Tibial nerve (tissue), 4 donors: ENCODE measurements at regions not wholly inside any gene's neighbourhood (a gene's known extent, or its start where the extent isn't known, plus 50 kb on each side); places are given as distances from the start of the nearest gene placed in this dataset.

ENCODE experiments used
- DNase-seq, 2 donors: peaks; one replicate each; pipeline ENCODE4 v3.0.0-alpha.2; 2019; ENCODE audit warnings: low spot score in 2 of 2
- H3K27ac ChIP-seq, 4 donors: fragments of 200-600 bp; sonication (generic) in 3 of 4; one replicate each; pipeline ENCODE4 v1.5.1; 2017 to 2019; ENCODE audit warnings: mild to moderate bottlenecking in 1 of 4
- H3K27me3 ChIP-seq, 2 donors: fragments of 200-600 bp; sonication (generic) in 1 of 2; one replicate each; pipeline versions ENCODE4 v1.5.1 to v1.6.0; 2017 to 2019
- H3K36me3 ChIP-seq, 3 donors: fragments of 200-600 bp; sonication (generic); one replicate each; pipeline ENCODE4 v1.5.1; 2018 to 2019
- H3K4me1 ChIP-seq, 4 donors: fragments of 200-600 bp; sonication (generic) in 3 of 4; one replicate each; pipeline ENCODE4 v1.5.1; 2017 to 2019
- H3K4me3 ChIP-seq, 4 donors: fragments of 200-600 bp; sonication (generic) in 3 of 4; one replicate each; pipeline ENCODE4 v1.5.1; 2017 to 2019; ENCODE audit warnings: mild to moderate bottlenecking in 1 of 4, moderate library complexity in 1 of 4
- H3K9me3 ChIP-seq, 4 donors: fragments of 200-600 bp; sonication (generic) in 3 of 4; one replicate each; pipeline ENCODE4 v1.5.1; 2017 to 2019
- CTCF ChIP-seq, 5 experiments: fragments of 200-600 bp in 3 of 5; fragments of 450-650 bp in 2 of 5; sonication (generic) in 3 of 5; IDR thresholded peaks; one replicate each; pipeline ENCODE4 v1.5.1; 2016 to 2019; ENCODE audit warnings: antibody characterized with exemption in 5 of 5, mild to moderate bottlenecking in 3 of 5, moderate library complexity in 2 of 5
- EP300 ChIP-seq, 2 donors: sonication (generic); formaldehyde crosslinking; IDR thresholded peaks; one replicate each; pipeline ENCODE4 v1.6.1; 2017; ENCODE audit warnings: antibody characterized with exemption in 2 of 2, mild to moderate bottlenecking in 1 of 2
- POLR2A ChIP-seq, 2 donors: fragments of 450-650 bp; IDR thresholded peaks; one replicate each; pipeline ENCODE4 v1.6.1; 2017; ENCODE audit warnings: antibody characterized with exemption in 2 of 2, mild to moderate bottlenecking in 2 of 2, moderate library complexity in 2 of 2
- WGBS, 2 donors: methylation state at CpG; one replicate each; pipeline ENCODE4 v1.1.5; 2018; 5-methylcytosine and 5-hydroxymethylcytosine counted together

- Histone ChIP-seq H3K4me3 (no peak overlapping the region), H3K27me3 (no peaks in the 10 kb centered on the region), H3K9me3 (peaks cover 0 to 11% (median 3%) of the 10 kb centered on the region in 4 donors), H3K27ac (no peak overlapping the region), H3K4me1 (no peaks in the 10 kb centered on the region), H3K36me3 (no peaks in the 10 kb centered on the region)
- DNase-seq, result no peak
- TF ChIP-seq EP300 (IDR thresholded peaks at IDR 0.05), result no peak
- TF ChIP-seq CTCF (IDR thresholded peaks at IDR 0.05), result no peak
- no peak for TF ChIP-seq POLR2A (IDR thresholded peaks at IDR 0.05)
- 84 to 88% methylated on average over 4 of the region's 4 CpGs for WGBS, 2 donors
Measured at GRCh38 chr1:189971656-189972055, 506.0 kb downstream of the BRINP3 start.

- no peak for DNase-seq
- H3K27me3 ChIP-seq, result no peaks in the 10 kb centered on the region
- no peaks in the 10 kb centered on the region for H3K36me3 ChIP-seq
- H3K4me3 ChIP-seq, result no peak overlapping the region
- H3K4me1 ChIP-seq, result no peaks in the 10 kb centered on the region
- 79 to 86% methylated on average over 2 of the region's 2 CpGs for WGBS, 2 donors
- TF ChIP-seq POLR2A (IDR thresholded peaks at IDR 0.05), result no peak
- no peak for TF ChIP-seq CTCF (IDR thresholded peaks at IDR 0.05)
- TF ChIP-seq EP300 (IDR thresholded peaks at IDR 0.05), result no peak
- H3K27ac ChIP-seq, result no peak overlapping the region
- peaks cover 0 to 32% (median 5%) of the 10 kb centered on the region in 4 donors for H3K9me3 ChIP-seq
Measured at GRCh38 chr1:189977184-189977583, 500.5 kb downstream of the BRINP3 start.

GRCh38 chr1:189983166-189983890 lies 494.3 kb downstream of the BRINP3 start:
- H3K27ac ChIP-seq, result no peak overlapping the region
- peaks cover 0 to 7% (median 0%) of the 10 kb centered on the region in 4 donors for H3K9me3 ChIP-seq
- no peak overlapping the region for H3K4me3 ChIP-seq
- no peaks in the 10 kb centered on the region for H3K27me3 ChIP-seq
- 46 to 53% methylated on average over 3 of the region's 3 CpGs for WGBS, 2 donors
- no peak for TF ChIP-seq CTCF (IDR thresholded peaks at IDR 0.05)
- TF ChIP-seq POLR2A (IDR thresholded peaks at IDR 0.05), result no peak
- no peak for TF ChIP-seq EP300 (IDR thresholded peaks at IDR 0.05)
- H3K4me1 ChIP-seq, result no peaks in the 10 kb centered on the region
- H3K36me3 ChIP-seq, result no peaks in the 10 kb centered on the region
- DNase-seq, result no peak

GRCh38 chr1:189986516-189986915 lies 491.1 kb downstream of the BRINP3 start:
- Histone ChIP-seq H3K27me3 (no peaks in the 10 kb centered on the region), H3K4me3 (no peak overlapping the region), H3K9me3 (peaks cover 0 to 2% (median 0%) of the 10 kb centered on the region in 4 donors), H3K27ac (no peak overlapping the region), H3K4me1 (no peaks in the 10 kb centered on the region), H3K36me3 (no peaks in the 10 kb centered on the region)
- no peak for DNase-seq
- no peak for TF ChIP-seq POLR2A (IDR thresholded peaks at IDR 0.05)
- no peak for TF ChIP-seq CTCF (IDR thresholded peaks at IDR 0.05)
- TF ChIP-seq EP300 (IDR thresholded peaks at IDR 0.05), result no peak

- no peaks in the 10 kb centered on the region for H3K27me3 ChIP-seq
- 85 to 90% methylated on average over 2 of the region's 2 CpGs for WGBS, 2 donors
- no peaks in the 10 kb centered on the region for H3K36me3 ChIP-seq
- TF ChIP-seq EP300 (IDR thresholded peaks at IDR 0.05) (no peak), CTCF (IDR thresholded peaks at IDR 0.05) (no peak)
- no peak for DNase-seq
- no peak overlapping the region for H3K4me3 ChIP-seq
- H3K9me3 ChIP-seq, result peaks cover 0 to 9% (median 0%) of the 10 kb centered on the region in 4 donors
- H3K27ac ChIP-seq, result no peak overlapping the region
- no peaks in the 10 kb centered on the region for H3K4me1 ChIP-seq
Measured at GRCh38 chr1:189987509-189987908, 490.2 kb downstream of the BRINP3 start.
